ENCODE measurements at regions not wholly inside any gene's neighbourhood (a gene's known extent, or its start where the extent isn't known, plus 50 kb on each side); places are given as distances from the start of the nearest gene placed in this dataset.

DNA sequence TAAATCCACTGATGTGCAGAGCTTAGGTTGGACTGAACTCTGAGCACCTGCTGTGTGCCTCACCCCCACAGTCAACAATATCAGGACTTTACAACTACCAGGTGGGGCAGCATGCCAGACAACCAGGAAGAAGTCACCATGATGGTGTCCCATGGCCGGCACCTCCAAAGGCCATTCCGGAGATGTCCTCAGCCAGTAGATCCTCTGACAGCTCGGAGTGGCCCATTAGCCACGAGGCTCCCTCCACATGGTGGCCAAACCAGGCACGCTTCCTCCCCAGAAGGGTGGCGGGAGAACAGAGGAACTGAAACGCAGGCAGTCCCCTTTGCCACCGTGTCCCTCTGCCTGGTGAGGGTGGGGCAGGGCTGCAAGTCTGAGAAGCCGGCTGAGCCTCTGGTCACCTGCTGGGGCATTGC lies 390.0 kb downstream of the TNS3 start:
- intact Hi-C loops (cut with DNase I) = loop anchor here in 2 of 10 donors (5.0 kb wide), 2 partner anchors 55 to 60 kb away; no protein-coding TSS in a partner anchor
- no peak overlapping the region for H3K4me3 ChIP-seq
- no peaks in the 10 kb centered on the region for H3K9me3 ChIP-seq
- no peaks in the 10 kb centered on the region for H3K27me3 ChIP-seq
- H3K27ac ChIP-seq = no peak overlapping the region
- WGBS, 4 donors = 84 to 94% (median 88%) methylated on average over 7 to 9 of the region's 9 CpGs
- DNase-seq = no peak
- ATAC-seq = peak in 1 of 4 donors; percentile 28
- peaks cover 0 to 34% (median 5%) of the 10 kb centered on the region in 12 donors for H3K4me1 ChIP-seq
- no peak for TF ChIP-seq POLR2A (IDR thresholded peaks at IDR 0.05)
- TF ChIP-seq, protein P1, sequence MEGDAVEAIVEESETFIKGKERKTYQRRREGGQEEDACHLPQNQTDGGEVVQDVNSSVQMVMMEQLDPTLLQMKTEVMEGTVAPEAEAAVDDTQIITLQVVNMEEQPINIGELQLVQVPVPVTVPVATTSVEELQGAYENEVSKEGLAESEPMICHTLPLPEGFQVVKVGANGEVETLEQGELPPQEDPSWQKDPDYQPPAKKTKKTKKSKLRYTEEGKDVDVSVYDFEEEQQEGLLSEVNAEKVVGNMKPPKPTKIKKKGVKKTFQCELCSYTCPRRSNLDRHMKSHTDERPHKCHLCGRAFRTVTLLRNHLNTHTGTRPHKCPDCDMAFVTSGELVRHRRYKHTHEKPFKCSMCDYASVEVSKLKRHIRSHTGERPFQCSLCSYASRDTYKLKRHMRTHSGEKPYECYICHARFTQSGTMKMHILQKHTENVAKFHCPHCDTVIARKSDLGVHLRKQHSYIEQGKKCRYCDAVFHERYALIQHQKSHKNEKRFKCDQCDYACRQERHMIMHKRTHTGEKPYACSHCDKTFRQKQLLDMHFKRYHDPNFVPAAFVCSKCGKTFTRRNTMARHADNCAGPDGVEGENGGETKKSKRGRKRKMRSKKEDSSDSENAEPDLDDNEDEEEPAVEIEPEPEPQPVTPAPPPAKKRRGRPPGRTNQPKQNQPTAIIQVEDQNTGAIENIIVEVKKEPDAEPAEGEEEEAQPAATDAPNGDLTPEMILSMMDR (IDR thresholded peaks at IDR 0.05) = no peak
- no peaks in the 10 kb centered on the region for H3K36me3 ChIP-seq

DNA sequence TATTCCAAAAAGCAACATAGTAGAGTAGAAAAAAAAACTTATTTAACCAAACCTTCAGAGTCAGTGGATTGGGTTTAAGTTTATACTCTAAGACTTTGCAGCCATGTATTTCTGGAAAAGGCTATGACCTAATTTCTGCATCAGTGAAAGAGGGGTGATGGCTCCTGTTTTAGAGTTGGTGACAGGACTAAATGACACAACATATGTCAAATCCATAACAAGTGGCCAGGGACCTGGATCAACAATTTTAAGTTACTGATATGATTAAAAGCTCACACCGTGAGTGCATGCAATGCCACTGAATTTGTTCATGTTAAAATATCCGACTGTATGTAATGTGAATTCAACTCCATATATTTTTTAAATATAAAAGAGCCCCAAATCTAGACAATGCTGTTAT lies 390.6 kb downstream of the TNS3 start:
- peak overlapping the region in 3 of 12 donors; percentile 18 to 64 (median 29) for H3K27ac ChIP-seq
- TF ChIP-seq, protein P1 (IDR thresholded peaks at IDR 0.05) = no peak
- TF ChIP-seq POLR2A (IDR thresholded peaks at IDR 0.05) = no peak
- H3K4me3 ChIP-seq = no peak overlapping the region
- no peaks in the 10 kb centered on the region for H3K36me3 ChIP-seq
- WGBS, 4 donors = 52 to 65% (median 59%) methylated on average over 2 of the region's 2 CpGs
- H3K9me3 ChIP-seq = no peaks in the 10 kb centered on the region
- H3K27me3 ChIP-seq = no peaks in the 10 kb centered on the region
- peaks cover 0 to 33% (median 3%) of the 10 kb centered on the region in 12 donors for H3K4me1 ChIP-seq
- DNase-seq (no peak), ATAC-seq (peak; percentile 54 to 71 (median 63))
- intact Hi-C loops (cut with DNase I) = loop anchor here in 2 of 10 donors (5.0 kb wide), 2 partner anchors 56 to 61 kb away; no protein-coding TSS in a partner anchor

DNA sequence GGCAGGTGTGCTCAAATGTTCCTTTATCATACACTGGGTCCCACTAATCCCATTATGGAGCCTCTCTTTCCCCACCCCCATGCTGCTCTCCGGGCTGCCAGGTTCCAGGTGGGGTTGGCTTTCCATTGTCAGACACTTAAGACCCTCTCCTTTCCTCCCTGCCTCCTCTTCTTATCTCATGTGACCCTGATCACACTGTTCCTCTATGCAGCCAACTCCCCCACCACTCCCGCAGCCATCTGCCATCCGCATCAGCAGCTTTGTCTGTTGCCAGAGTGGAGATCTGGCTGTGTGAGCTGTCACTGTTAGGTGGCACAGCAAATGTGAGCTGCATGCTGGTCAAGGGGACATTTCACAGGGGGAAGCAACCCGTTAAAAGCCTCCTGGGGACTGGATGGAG lies 391.4 kb downstream of the TNS3 start:
- Histone ChIP-seq H3K27me3 (no peaks in the 10 kb centered on the region), H3K4me1 (peaks cover 0 to 32% (median 5%) of the 10 kb centered on the region in 12 donors), H3K27ac (peak overlapping the region in 4 of 12 donors; percentile 29 to 64 (median 35)), H3K9me3 (no peaks in the 10 kb centered on the region), H3K36me3 (no peaks in the 10 kb centered on the region), H3K4me3 (no peak overlapping the region)
- TF ChIP-seq, protein P1 (IDR thresholded peaks at IDR 0.05) = no peak
- no peak for TF ChIP-seq POLR2A (IDR thresholded peaks at IDR 0.05)
- no peak for DNase-seq
- ATAC-seq = peak in 3 of 4 donors; percentile 9 to 31 (median 12)
- intact Hi-C loops (cut with DNase I) = loop anchor here in 2 of 10 donors (5.0 kb wide), 2 partner anchors 57 to 62 kb away; no protein-coding TSS in a partner anchor
- 32 to 49% (median 34%) methylated on average over 4 of the region's 4 CpGs for WGBS, 4 donors

DNA sequence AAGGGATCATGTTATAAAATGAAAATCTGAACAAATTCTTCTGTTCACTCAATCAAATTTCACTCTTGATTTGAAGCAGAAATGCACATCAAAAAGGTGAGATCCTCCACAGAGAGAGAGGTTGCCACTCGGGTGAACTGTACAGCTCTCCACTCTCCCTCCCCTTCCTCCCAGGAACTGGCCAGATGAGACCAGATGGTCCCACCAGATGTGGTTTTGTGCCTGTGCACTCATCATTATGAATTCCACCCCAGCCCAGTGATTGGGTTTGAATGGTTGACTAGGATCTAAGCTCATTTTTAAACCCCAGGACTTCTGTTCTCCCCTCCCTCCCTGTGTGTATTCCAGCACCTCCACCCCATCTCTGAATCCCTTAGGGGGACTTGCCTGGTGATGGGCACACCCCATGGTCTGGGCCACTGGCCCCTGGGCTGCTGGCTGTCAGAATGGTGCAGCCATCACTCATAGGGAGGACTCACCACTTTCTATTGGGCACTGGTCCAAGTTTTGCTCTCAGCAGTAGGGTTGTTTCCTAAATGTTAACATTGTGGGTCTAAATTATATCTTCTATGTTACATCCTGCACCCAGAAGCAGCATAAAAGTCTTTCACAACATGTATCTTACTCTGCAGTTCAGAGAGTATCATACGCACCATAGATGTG lies 393.1 kb downstream of the TNS3 start:
- Histone ChIP-seq H3K4me3 (no peak overlapping the region), H3K36me3 (no peaks in the 10 kb centered on the region), H3K27me3 (no peaks in the 10 kb centered on the region), H3K9me3 (no peaks in the 10 kb centered on the region), H3K4me1 (peaks cover 0 to 48% (median 14%) of the 10 kb centered on the region in 12 donors), H3K27ac (no peak overlapping the region)
- DNase-seq (no peak), ATAC-seq (no peak)
- intact Hi-C loops (cut with DNase I) = loop anchor here in 2 of 10 donors (5.0 kb wide), 1 partner anchor 64 kb away; no protein-coding TSS in a partner anchor
- 67 to 76% (median 72%) methylated on average over 2 of the region's 2 CpGs for WGBS, 4 donors
- TF ChIP-seq, protein P1 (IDR thresholded peaks at IDR 0.05) = no peak
- no peak for TF ChIP-seq POLR2A (IDR thresholded peaks at IDR 0.05)

Data from heart left ventricle (tissue), 16 donors.